HG03432 (cell line): ENCODE measurements at regions not wholly inside any gene's neighbourhood (a gene's known extent, or its start where the extent isn't known, plus 50 kb on each side); places are given as distances from the start of the nearest gene placed in this dataset.
"Not testable (repeated sequence)": the region's sequence is repeated elsewhere in the genome, so short reads cannot be mapped to it uniquely, and the experiment has no call there.

Source experiments
- ATAC-seq: cut with Tn5 transposase; IDR thresholded peaks from one replicate; pipeline ENCODE4 v1.9.1; 2021; ENCODE audit warnings: mild to moderate bottlenecking, moderate library complexity; ENCODE audit not compliant: unreplicated experiment

GRCh38 chrX:12034741-12035140 is 103.5 kb upstream of the FRMPD4 start:
- ATAC-seq: no peak

DNA sequence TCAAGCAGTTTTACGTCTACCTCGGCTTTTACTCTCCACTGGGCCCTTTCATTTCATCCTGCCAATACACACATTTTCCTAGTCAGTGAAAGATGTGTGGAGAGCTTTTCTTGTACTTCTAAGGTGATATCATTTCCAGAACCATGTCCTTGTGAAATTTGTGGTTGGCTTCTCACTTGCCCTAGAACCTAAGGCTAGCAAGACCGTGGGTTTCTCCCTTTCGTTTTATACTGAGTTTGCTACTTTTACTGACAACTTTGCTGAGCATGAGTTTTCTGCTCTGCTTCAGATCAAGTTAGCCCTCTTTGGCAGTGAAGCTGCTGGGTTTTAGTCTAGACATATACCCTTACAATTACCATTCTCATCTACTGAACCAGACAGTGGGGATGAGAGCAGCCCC is 95.7 kb upstream of the FRMPD4 start:
- ATAC-seq: no peak

GRCh38 chrX:12052109-12052508 is 86.2 kb upstream of the FRMPD4 start:
- no peak for ATAC-seq

GRCh38 chrX:12058087-12058486 is 80.2 kb upstream of the FRMPD4 start:
- no peak for ATAC-seq

DNA sequence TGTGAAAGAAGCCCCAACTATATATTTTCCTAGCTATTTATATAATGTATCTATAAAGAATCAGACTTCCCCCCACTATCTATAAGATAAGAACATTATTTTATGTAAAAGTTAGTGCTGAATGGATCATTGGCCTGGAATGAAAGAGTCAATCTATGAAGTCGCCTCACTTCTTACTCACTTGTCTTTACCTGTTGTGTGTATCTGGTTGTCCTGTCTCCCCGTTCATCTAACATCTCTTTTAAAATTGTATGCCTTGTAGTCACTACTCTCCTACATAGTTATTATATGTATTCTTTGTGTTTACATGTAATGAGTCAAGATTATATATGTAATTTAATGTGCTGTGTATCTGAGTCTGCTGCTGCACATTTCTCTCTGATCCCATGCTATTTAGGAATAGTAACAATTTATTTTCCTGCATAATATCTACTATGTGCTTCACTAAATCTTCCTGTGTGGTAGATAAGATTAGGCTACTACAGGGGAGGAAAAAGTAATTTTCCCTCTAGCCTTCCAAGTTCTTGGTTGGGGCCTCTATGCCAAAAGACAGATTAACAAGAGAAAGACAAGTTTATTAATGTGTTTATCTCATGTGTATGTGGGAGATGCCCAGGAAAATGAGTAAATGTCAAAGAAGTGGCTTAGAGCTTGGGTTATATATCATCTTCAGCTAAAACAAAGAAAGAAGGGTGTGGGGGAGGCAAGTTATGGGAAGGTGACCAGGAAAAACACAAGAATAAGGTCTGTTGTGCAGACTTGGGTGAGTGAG is 77.6 kb upstream of the FRMPD4 start:
- no peak for ATAC-seq

DNA sequence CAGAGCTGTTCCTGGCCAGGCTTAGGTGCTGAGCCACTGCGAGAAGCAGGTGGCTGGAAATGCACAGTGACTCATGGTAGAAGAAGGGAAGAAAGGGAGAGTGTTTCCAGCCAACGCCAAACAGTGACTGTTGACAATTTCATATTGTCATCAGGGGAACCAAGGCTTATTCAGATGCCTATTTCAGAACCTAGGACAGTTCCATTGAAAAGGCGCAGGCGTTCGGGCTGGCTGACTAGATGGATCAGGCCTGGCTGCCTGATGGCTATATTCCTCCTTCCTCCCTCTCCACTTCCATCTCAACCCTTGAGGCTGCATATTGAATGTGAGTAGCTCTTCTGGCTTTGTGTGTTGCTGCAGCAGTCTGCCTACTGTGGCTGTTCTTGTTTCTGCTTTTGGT is 73.0 kb upstream of the FRMPD4 start:
- no peak for ATAC-seq

- no peak for ATAC-seq
These were observed 62.2 kb upstream of the FRMPD4 start for GRCh38 chrX:12076046-12076445.

DNA sequence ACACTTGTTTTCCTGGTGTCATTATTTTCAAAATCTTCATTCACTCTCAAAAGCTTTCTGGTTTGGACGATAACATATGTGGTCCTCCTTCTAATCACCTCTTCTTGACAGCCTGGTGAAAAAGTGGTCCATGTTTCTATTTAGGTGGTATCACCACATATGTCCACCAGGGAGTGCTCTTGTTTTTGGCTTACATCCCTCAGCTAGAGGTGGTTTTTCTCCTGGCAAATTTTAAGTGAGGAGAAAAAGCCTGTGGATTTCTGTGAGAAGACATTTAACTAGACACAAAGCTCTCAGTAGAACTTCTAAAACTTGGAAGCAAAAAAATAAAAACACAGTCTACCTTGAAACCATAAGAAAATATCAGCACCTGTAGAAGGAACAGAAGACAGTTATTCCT is 58.0 kb upstream of the FRMPD4 start:
- no peak for ATAC-seq

- ATAC-seq: not testable (repeated sequence)
These were observed 55.3 kb upstream of the FRMPD4 start for GRCh38 chrX:12082959-12083358.
